ENCODE measurements at regions not wholly inside any gene's neighbourhood (a gene's known extent, or its start where the extent isn't known, plus 50 kb on each side); places are given as distances from the start of the nearest gene placed in this dataset.

DNA sequence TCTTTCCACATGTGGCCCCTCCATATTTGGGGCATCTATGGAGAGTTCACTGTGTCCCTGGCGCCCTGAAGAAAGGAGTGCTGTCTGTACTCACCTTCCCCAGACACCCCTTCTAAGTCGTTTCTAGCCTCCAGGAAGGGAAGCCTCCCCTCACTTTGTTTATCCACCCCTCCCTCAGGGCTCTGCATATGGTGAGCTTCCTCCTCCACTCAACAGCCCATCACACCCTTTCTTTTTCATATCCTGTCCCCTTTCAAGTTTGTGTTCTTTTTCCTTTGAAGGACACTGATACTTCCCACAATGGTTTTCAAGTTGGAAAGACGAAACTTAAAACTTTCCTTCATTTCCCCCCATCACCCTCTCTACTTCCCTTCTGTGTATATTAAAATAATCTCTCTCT lies 291.4 kb upstream of the POU3F3 start:
- no peak for ATAC-seq
- no peak for TF ChIP-seq TCF4 (CRISPR knock-in tag; IDR thresholded peaks at IDR 0.05; ENCODE audit: borderline replicate concordance)

DNA sequence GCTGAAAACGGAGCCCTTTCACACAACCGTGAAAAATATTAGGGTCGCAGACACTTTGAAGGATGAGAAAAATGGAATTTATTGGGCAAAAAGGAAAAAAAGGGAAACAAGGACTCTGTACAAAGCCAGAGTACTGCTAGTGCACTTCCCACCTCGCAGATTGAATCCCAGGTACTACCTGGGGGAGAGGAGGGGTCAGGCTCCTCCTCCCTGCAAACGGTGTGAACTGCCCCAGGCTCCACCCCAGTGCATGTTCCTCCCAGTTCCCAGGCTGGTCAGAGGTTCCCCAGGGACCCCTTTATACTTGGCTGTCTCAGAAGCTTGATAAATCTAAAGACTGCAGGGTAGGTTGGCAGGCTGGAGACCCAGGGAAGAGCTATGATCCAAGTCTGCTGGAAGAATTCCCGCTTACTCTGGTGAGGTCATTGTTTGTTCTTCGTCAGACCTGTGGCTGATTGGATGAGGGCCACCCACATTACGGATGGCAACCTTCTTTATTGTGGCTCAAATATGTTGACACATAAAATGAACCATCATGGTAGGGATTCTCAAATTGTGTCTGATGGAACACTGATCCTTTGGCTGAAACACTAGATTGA lies 290.4 kb upstream of the POU3F3 start:
- TF ChIP-seq PPARA (CRISPR knock-in tag; IDR thresholded peaks at IDR 0.05; ENCODE audit: borderline replicate concordance) (no peak), ZFP30 (CRISPR knock-in tag; IDR thresholded peaks at IDR 0.05) (no peak), TCF4 (CRISPR knock-in tag; IDR thresholded peaks at IDR 0.05; ENCODE audit: borderline replicate concordance) (no peak), ZNF565 (CRISPR knock-in tag; conservative IDR thresholded peaks at IDR 0.05; ENCODE audit: low read depth) (no peak), GLIS3 (CRISPR knock-in tag; IDR thresholded peaks at IDR 0.05) (no peak), CREB5 (CRISPR knock-in tag; IDR thresholded peaks at IDR 0.05; ENCODE audit: low read depth) (no peak), ARNTL (CRISPR knock-in tag; IDR thresholded peaks at IDR 0.05; ENCODE audit: borderline replicate concordance, low read depth) (no peak), BACH2 (CRISPR knock-in tag; IDR thresholded peaks at IDR 0.05; ENCODE audit: borderline replicate concordance) (no peak), ZNF8 (CRISPR knock-in tag; IDR thresholded peaks at IDR 0.05) (no peak), CSDC2 (CRISPR knock-in tag; IDR thresholded peaks at IDR 0.05) (no peak)
- TF ChIP-seq, protein P1, sequence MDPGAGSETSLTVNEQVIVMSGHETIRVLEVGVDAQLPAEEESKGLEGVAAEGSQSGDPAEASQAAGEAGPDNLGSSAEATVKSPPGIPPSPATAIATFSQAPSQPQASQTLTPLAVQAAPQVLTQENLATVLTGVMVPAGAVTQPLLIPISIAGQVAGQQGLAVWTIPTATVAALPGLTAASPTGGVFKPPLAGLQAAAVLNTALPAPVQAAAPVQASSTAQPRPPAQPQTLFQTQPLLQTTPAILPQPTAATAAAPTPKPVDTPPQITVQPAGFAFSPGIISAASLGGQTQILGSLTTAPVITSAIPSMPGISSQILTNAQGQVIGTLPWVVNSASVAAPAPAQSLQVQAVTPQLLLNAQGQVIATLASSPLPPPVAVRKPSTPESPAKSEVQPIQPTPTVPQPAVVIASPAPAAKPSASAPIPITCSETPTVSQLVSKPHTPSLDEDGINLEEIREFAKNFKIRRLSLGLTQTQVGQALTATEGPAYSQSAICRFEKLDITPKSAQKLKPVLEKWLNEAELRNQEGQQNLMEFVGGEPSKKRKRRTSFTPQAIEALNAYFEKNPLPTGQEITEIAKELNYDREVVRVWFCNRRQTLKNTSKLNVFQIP (CRISPR knock-in tag; IDR thresholded peaks at IDR 0.05; ENCODE audit: borderline replicate concordance, low read depth), result no peak
- TF ChIP-seq, protein P2, sequence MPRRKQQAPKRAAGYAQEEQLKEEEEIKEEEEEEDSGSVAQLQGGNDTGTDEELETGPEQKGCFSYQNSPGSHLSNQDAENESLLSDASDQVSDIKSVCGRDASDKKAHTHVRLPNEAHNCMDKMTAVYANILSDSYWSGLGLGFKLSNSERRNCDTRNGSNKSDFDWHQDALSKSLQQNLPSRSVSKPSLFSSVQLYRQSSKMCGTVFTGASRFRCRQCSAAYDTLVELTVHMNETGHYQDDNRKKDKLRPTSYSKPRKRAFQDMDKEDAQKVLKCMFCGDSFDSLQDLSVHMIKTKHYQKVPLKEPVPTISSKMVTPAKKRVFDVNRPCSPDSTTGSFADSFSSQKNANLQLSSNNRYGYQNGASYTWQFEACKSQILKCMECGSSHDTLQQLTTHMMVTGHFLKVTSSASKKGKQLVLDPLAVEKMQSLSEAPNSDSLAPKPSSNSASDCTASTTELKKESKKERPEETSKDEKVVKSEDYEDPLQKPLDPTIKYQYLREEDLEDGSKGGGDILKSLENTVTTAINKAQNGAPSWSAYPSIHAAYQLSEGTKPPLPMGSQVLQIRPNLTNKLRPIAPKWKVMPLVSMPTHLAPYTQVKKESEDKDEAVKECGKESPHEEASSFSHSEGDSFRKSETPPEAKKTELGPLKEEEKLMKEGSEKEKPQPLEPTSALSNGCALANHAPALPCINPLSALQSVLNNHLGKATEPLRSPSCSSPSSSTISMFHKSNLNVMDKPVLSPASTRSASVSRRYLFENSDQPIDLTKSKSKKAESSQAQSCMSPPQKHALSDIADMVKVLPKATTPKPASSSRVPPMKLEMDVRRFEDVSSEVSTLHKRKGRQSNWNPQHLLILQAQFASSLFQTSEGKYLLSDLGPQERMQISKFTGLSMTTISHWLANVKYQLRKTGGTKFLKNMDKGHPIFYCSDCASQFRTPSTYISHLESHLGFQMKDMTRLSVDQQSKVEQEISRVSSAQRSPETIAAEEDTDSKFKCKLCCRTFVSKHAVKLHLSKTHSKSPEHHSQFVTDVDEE (CRISPR knock-in tag; IDR thresholded peaks at IDR 0.05), result no peak

DNA sequence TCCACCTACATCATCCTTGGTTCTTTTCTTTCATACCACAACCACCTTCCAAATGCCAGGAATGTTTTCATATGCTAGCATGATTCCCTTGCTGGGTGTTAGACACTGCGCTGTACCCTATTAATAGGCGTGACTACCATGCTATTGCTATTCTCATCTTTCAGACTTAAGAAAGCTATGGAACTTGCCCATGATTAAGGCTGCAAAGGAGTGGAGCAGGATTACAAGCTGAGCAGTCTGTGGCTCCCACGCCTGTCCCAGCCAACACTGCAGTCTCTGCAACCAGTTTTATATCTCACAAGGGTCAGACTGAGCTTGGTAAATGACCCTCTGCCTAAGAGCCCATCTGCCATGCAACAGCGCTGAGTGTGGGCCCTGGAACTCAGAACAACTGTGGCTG lies 285.7 kb upstream of the POU3F3 start:
- TF ChIP-seq ZNF70 (CRISPR knock-in tag; IDR thresholded peaks at IDR 0.05) (no peak), ARNTL (CRISPR knock-in tag; IDR thresholded peaks at IDR 0.05; ENCODE audit: borderline replicate concordance, low read depth) (no peak), TOX (CRISPR knock-in tag; IDR thresholded peaks at IDR 0.05; ENCODE audit: borderline replicate concordance) (no peak), SNAI2 (CRISPR knock-in tag; IDR thresholded peaks at IDR 0.05) (no peak), PATZ1 (CRISPR knock-in tag; IDR thresholded peaks at IDR 0.05; ENCODE audit: borderline replicate concordance) (no peak), BACH2 (CRISPR knock-in tag; IDR thresholded peaks at IDR 0.05; ENCODE audit: borderline replicate concordance) (no peak)
- TF ChIP-seq, protein P2 (CRISPR knock-in tag; IDR thresholded peaks at IDR 0.05), result no peak
- ATAC-seq, result no peak

More for the DNA sequence above, 290.4 kb upstream of the POU3F3 start:
- ATAC-seq, result no peak

GRCh38 chr2:104570259-104570658 lies 283.7 kb upstream of the POU3F3 start:
- ATAC-seq, result no peak
- no peak for TF ChIP-seq ZNF70 (CRISPR knock-in tag; IDR thresholded peaks at IDR 0.05)
- no peak for TF ChIP-seq BACH2 (CRISPR knock-in tag; IDR thresholded peaks at IDR 0.05; ENCODE audit: borderline replicate concordance)
- TF ChIP-seq RARB (CRISPR knock-in tag; IDR thresholded peaks at IDR 0.05), result no peak
- no peak for TF ChIP-seq CSDC2 (CRISPR knock-in tag; IDR thresholded peaks at IDR 0.05)
- TF ChIP-seq, protein P1 (CRISPR knock-in tag; IDR thresholded peaks at IDR 0.05; ENCODE audit: borderline replicate concordance, low read depth), result no peak
- no peak for TF ChIP-seq SNAI2 (CRISPR knock-in tag; IDR thresholded peaks at IDR 0.05)
- TF ChIP-seq ARNTL (CRISPR knock-in tag; IDR thresholded peaks at IDR 0.05; ENCODE audit: borderline replicate concordance, low read depth), result no peak
- TF ChIP-seq, protein P3, sequence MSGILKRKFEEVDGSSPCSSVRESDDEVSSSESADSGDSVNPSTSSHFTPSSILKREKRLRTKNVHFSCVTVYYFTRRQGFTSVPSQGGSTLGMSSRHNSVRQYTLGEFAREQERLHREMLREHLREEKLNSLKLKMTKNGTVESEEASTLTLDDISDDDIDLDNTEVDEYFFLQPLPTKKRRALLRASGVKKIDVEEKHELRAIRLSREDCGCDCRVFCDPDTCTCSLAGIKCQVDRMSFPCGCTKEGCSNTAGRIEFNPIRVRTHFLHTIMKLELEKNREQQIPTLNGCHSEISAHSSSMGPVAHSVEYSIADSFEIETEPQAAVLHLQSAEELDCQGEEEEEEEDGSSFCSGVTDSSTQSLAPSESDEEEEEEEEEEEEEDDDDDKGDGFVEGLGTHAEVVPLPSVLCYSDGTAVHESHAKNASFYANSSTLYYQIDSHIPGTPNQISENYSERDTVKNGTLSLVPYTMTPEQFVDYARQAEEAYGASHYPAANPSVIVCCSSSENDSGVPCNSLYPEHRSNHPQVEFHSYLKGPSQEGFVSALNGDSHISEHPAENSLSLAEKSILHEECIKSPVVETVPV (CRISPR knock-in tag; IDR thresholded peaks at IDR 0.05), result no peak
- TF ChIP-seq GLIS3 (CRISPR knock-in tag; IDR thresholded peaks at IDR 0.05), result no peak
- no peak for TF ChIP-seq ZNF565 (CRISPR knock-in tag; conservative IDR thresholded peaks at IDR 0.05; ENCODE audit: low read depth)
- TF ChIP-seq ISL1 (CRISPR knock-in tag; IDR thresholded peaks at IDR 0.05), result no peak
- TF ChIP-seq PPARA (CRISPR knock-in tag; IDR thresholded peaks at IDR 0.05; ENCODE audit: borderline replicate concordance), result no peak
- no peak for TF ChIP-seq ZFP30 (CRISPR knock-in tag; IDR thresholded peaks at IDR 0.05)
- TF ChIP-seq ZFP3 (CRISPR knock-in tag; IDR thresholded peaks at IDR 0.05), result no peak

All from SK-N-SH treated with all-trans-retinoic acid at 6 μM for 48 hours (cell line).